ENCODE measurements at regions not wholly inside any gene's neighbourhood (a gene's known extent, or its start where the extent isn't known, plus 50 kb on each side); places are given as distances from the start of the nearest gene placed in this dataset.

DNA sequence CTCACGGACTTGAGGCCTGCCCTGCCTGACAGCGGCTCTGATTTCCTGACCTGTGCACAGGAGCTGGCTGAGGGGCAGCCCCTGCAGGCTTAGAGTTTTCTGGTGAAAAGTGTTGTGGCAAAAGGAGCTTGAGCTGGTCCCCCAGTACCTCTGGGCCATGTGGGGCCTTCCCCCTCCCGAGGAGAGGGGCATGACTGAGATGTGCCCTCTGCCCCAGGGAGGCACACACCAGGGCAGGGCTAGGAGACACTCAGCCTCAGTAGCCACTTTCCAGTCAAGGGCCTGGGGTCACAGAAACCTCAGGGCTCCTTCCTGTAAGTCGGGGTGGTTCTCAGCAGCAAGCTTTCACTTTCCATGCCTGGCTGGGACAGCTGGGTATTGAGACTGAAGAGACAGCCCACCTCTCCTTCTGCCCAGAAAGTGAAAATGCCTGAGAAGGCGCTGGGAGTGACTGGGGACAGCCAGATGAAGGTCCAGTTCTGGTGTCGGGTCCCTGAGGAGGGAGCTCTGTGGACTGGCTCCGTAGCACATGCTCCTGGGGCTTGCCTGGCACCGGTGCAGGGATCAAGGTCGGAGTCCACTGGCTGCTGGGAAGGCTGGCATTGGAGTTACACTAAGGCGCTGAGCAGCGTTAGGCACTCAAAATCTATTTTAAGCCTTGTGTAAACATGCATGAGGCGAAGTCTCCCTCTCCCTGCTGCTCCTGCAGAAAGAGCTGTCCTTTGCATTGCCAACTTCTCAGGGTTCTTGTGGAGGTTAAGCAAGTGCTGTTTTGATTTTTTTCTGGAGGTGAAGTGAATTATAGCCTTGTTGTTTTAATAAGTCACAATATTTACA is 394.9 kb downstream of the GADD45G start:
- no peak overlapping the region for H2AFZ ChIP-seq (ENCODE audit: low read depth, low read length, severe bottlenecking)
- no peak overlapping the region for H3K9ac ChIP-seq (ENCODE audit: low read length)
- no peak overlapping the region for H3K27ac ChIP-seq (ENCODE audit: low read depth, low read length)
- no peaks in the 10 kb centered on the region for H3K79me2 ChIP-seq (ENCODE audit: insufficient read depth, low read length)
- no peaks in the 10 kb centered on the region for H4K20me1 ChIP-seq (ENCODE audit: low read depth, low read length)
- H3K36me3 ChIP-seq (ENCODE audit: low read length): no peaks in the 10 kb centered on the region
- H3K9me2 ChIP-seq (replicated peaks; ENCODE audit: insufficient read depth, low read length): no peaks in the 10 kb centered on the region
- H3K27me3 ChIP-seq (ENCODE audit: low read length): no peaks in the 10 kb centered on the region
- H3K9me3 ChIP-seq (ENCODE audit: insufficient read depth, low read length): no peaks in the 10 kb centered on the region
- no peak for TF ChIP-seq EZH2phosphoT487 (conservative IDR thresholded peaks at IDR 0.05; ENCODE audit: low read length)
- TF ChIP-seq, protein P1, sequence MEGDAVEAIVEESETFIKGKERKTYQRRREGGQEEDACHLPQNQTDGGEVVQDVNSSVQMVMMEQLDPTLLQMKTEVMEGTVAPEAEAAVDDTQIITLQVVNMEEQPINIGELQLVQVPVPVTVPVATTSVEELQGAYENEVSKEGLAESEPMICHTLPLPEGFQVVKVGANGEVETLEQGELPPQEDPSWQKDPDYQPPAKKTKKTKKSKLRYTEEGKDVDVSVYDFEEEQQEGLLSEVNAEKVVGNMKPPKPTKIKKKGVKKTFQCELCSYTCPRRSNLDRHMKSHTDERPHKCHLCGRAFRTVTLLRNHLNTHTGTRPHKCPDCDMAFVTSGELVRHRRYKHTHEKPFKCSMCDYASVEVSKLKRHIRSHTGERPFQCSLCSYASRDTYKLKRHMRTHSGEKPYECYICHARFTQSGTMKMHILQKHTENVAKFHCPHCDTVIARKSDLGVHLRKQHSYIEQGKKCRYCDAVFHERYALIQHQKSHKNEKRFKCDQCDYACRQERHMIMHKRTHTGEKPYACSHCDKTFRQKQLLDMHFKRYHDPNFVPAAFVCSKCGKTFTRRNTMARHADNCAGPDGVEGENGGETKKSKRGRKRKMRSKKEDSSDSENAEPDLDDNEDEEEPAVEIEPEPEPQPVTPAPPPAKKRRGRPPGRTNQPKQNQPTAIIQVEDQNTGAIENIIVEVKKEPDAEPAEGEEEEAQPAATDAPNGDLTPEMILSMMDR (IDR thresholded peaks at IDR 0.05; ENCODE audit: insufficient read depth, low read length, poor library complexity, severe bottlenecking): no peak
- no peaks in the 10 kb centered on the region for H3F3A ChIP-seq (ENCODE audit: insufficient read depth)
- H3K4me2 ChIP-seq (ENCODE audit: low read depth, low read length, poor library complexity, severe bottlenecking): no peak overlapping the region
- H3K4me3 ChIP-seq (ENCODE audit: insufficient read depth, low read length, poor library complexity, severe bottlenecking): no peak overlapping the region

DNA sequence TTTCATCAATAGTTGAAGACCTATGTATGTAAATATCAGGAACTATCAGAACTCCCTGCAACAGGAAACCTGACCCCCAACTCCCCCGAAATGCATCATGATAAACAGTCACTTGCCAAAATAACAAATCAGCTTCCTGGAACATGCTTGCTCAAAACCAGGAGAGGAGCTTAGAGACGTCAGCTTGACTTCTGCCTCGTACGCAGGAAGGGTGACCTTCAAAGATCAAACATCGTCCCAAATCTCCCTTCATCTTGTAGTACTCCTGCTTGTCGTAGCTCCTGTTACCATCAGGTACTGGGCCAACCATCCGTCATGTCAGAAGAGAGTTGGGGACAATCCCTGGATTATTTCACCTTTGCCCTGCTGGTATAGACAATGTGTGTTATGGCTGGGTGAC is 396.1 kb downstream of the GADD45G start:
- no peaks in the 10 kb centered on the region for H3K9me3 ChIP-seq (ENCODE audit: insufficient read depth, low read length)
- H3K9ac ChIP-seq (ENCODE audit: low read length): no peak overlapping the region
- no peaks in the 10 kb centered on the region for H3K79me2 ChIP-seq (ENCODE audit: insufficient read depth, low read length)
- H3K36me3 ChIP-seq (ENCODE audit: low read length): no peaks in the 10 kb centered on the region
- H2AFZ ChIP-seq (ENCODE audit: low read depth, low read length, severe bottlenecking): no peak overlapping the region
- H3K27me3 ChIP-seq (ENCODE audit: low read length): no peaks in the 10 kb centered on the region
- no peaks in the 10 kb centered on the region for H3F3A ChIP-seq (ENCODE audit: insufficient read depth)
- TF ChIP-seq, protein P1 (IDR thresholded peaks at IDR 0.05; ENCODE audit: insufficient read depth, low read length, poor library complexity, severe bottlenecking): no peak
- TF ChIP-seq EZH2phosphoT487 (conservative IDR thresholded peaks at IDR 0.05; ENCODE audit: low read length): no peak
- no peak overlapping the region for H3K4me3 ChIP-seq (ENCODE audit: insufficient read depth, low read length, poor library complexity, severe bottlenecking)
- H3K4me2 ChIP-seq (ENCODE audit: low read depth, low read length, poor library complexity, severe bottlenecking): no peak overlapping the region
- H4K20me1 ChIP-seq (ENCODE audit: low read depth, low read length): no peaks in the 10 kb centered on the region
- no peaks in the 10 kb centered on the region for H3K9me2 ChIP-seq (replicated peaks; ENCODE audit: insufficient read depth, low read length)
- H3K27ac ChIP-seq (ENCODE audit: low read depth, low read length): no peak overlapping the region

DNA sequence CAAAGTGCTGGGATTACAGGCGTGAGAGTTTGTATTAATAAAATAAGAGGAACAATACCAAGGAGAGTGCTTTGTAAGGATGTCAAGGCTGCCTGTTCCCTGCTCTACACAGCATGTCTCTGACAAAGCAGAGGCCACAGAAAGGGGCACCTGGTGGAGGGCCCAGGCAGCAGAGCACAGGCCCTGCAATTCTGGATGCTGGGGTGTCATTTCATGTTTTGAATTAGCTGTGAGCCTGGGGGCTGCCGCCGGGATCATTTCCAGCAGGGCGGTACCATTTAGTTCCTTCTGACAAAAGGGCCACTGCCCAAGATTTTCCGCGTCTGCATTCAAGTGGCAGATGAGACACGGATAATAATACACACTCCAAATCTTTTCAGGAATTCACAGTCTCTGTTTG is 396.9 kb downstream of the GADD45G start:
- no peaks in the 10 kb centered on the region for H3K9me3 ChIP-seq (ENCODE audit: insufficient read depth, low read length)
- H3K27me3 ChIP-seq (ENCODE audit: low read length): no peaks in the 10 kb centered on the region
- H4K20me1 ChIP-seq (ENCODE audit: low read depth, low read length): no peaks in the 10 kb centered on the region
- H3K27ac ChIP-seq (ENCODE audit: low read depth, low read length): no peak overlapping the region
- H3K79me2 ChIP-seq (ENCODE audit: insufficient read depth, low read length): no peaks in the 10 kb centered on the region
- no peak overlapping the region for H2AFZ ChIP-seq (ENCODE audit: low read depth, low read length, severe bottlenecking)
- no peaks in the 10 kb centered on the region for H3K36me3 ChIP-seq (ENCODE audit: low read length)
- H3F3A ChIP-seq (ENCODE audit: insufficient read depth): no peaks in the 10 kb centered on the region
- no peak for TF ChIP-seq EZH2phosphoT487 (conservative IDR thresholded peaks at IDR 0.05; ENCODE audit: low read length)
- TF ChIP-seq, protein P1 (IDR thresholded peaks at IDR 0.05; ENCODE audit: insufficient read depth, low read length, poor library complexity, severe bottlenecking): no peak
- no peak overlapping the region for H3K9ac ChIP-seq (ENCODE audit: low read length)
- H3K9me2 ChIP-seq (replicated peaks; ENCODE audit: insufficient read depth, low read length): no peaks in the 10 kb centered on the region
- H3K4me3 ChIP-seq (ENCODE audit: insufficient read depth, low read length, poor library complexity, severe bottlenecking): no peak overlapping the region
- H3K4me2 ChIP-seq (ENCODE audit: low read depth, low read length, poor library complexity, severe bottlenecking): no peak overlapping the region

Data from SU-DHL-6 (cell line).